ENCODE measurements at regions not wholly inside any gene's neighbourhood (a gene's known extent, or its start where the extent isn't known, plus 50 kb on each side); places are given as distances from the start of the nearest gene placed in this dataset.

- no peak for TF ChIP-seq CTCF (IDR thresholded peaks at IDR 0.05)
- TF ChIP-seq POLR2A (IDR thresholded peaks at IDR 0.05): no peak
- TF ChIP-seq POLR2AphosphoS5 (IDR thresholded peaks at IDR 0.05; ENCODE audit: insufficient read depth in 1 of 2, low read depth in 1 of 2): no peak
Observed at GRCh38 chr21:24290151-24290833, 1317.0 kb downstream of the MRPL39 start.

All from vagina (tissue), 2 donors.